GM23338 (cell line): ENCODE measurements at regions not wholly inside any gene's neighbourhood (a gene's known extent, or its start where the extent isn't known, plus 50 kb on each side); places are given as distances from the start of the nearest gene placed in this dataset.

Experiments used
- CREB1 ChIP-seq: fragments of 250-450 bp; sonication (Bioruptor Pico); IDR thresholded peaks from 2 replicates; pipeline ENCODE4 v1.5.0; 2020; ENCODE audit warnings: low read depth, mild to moderate bottlenecking, moderate library complexity
- EZH2 ChIP-seq: fragments of 200-600 bp; sonication (generic); IDR thresholded peaks from one replicate; pipeline ENCODE4 v1.8.0; 2017; ENCODE audit warnings: antibody characterized with exemption, mild to moderate bottlenecking, low read depth; ENCODE audit not compliant: unreplicated experiment
- EZH2phosphoT487 ChIP-seq: fragments of 200-600 bp; sonication (generic); IDR thresholded peaks from one replicate; pipeline ENCODE4 v1.8.1; 2018; ENCODE audit warnings: antibody characterized with exemption; ENCODE audit not compliant: unreplicated experiment
- NANOG ChIP-seq: IDR thresholded peaks from 2 replicates; pipeline ENCODE4 v1.6.1; 2016; ENCODE audit warnings: antibody characterized with exemption, borderline replicate concordance
- POLR2AphosphoS5 ChIP-seq: IDR thresholded peaks from 2 replicates; pipeline ENCODE4 v1.6.1; 2016; ENCODE audit warnings: antibody characterized with exemption, low read depth
- REST ChIP-seq: IDR thresholded peaks from one replicate; pipeline ENCODE4 v1.6.1; 2018; ENCODE audit warnings: antibody characterized with exemption; ENCODE audit not compliant: unreplicated experiment
- STAT1 ChIP-seq: IDR thresholded peaks from one replicate; pipeline ENCODE4 v1.6.1; 2016; ENCODE audit warnings: antibody characterized with exemption; ENCODE audit not compliant: unreplicated experiment
- ZNF331 ChIP-seq: fragments of 250-450 bp; sonication (Bioruptor Pico); IDR thresholded peaks from 2 replicates; pipeline ENCODE4 v1.5.0; 2020; ENCODE audit warnings: low read depth, mild to moderate bottlenecking, moderate library complexity
- ZNF462 ChIP-seq: fragments of 250-450 bp; sonication (Bioruptor Pico); IDR thresholded peaks from 2 replicates; pipeline ENCODE4 v1.5.0; 2020; ENCODE audit warnings: mild to moderate bottlenecking, moderate library complexity
- TF ChIP-seq, protein P1 (sequence below): IDR thresholded peaks from 2 replicates; pipeline ENCODE4 v1.6.1; 2016; ENCODE audit warnings: antibody characterized with exemption

DNA sequence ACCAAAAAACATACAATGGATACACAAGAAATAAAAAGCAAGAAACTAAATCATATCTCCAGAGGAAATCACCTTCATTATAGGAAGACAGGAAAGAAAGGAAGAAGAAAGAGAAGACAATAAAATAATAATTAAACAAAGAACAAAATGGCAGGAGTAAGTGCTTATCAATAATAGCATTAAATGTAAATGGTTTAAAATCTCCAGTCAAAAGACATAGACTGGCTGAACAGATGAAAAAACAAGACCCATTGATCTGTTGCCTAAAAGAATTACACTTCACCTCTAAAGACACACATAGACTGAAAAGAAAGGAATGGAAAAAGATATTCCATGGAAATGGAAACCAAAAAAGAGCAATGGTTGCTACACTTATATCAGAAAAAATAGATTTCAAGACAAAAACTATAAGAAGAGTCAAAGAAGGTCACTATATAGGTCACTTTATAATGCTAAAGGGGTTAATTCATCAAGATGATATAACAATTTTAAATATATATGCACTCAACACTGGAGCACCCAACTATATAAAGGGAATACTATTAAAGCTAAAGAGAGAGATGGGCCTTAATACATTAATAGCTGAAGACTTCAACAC lies 118.4 kb upstream of the SESN3 start (continued):
- TF ChIP-seq ZNF462 (CRISPR knock-in tag) (no peak), CREB1 (CRISPR knock-in tag) (no peak), ZNF331 (CRISPR knock-in tag) (no peak), STAT1 (no peak), POLR2AphosphoS5 (no peak), EZH2 (no peak), REST (no peak), NANOG (no peak), EZH2phosphoT487 (no peak)
- TF ChIP-seq, protein P1, sequence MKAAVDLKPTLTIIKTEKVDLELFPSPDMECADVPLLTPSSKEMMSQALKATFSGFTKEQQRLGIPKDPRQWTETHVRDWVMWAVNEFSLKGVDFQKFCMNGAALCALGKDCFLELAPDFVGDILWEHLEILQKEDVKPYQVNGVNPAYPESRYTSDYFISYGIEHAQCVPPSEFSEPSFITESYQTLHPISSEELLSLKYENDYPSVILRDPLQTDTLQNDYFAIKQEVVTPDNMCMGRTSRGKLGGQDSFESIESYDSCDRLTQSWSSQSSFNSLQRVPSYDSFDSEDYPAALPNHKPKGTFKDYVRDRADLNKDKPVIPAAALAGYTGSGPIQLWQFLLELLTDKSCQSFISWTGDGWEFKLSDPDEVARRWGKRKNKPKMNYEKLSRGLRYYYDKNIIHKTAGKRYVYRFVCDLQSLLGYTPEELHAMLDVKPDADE = no peak
